Right atrium auricular region (tissue), 2 donors: ENCODE measurements at regions not wholly inside any gene's neighbourhood (a gene's known extent, or its start where the extent isn't known, plus 50 kb on each side); places are given as distances from the start of the nearest gene placed in this dataset.

Experiments used
- DNase-seq: peaks from one replicate; pipeline ENCODE4 v3.0.0-alpha.2; 2019; ENCODE audit warnings: low spot score
- H3K27ac ChIP-seq, 2 donors: fragments of 200-600 bp; sonication (generic); 1 replicate in 1 of 2; 2 replicates in 1 of 2; pipeline ENCODE4 v1.5.1; 2016 to 2019
- H3K27me3 ChIP-seq, 2 donors: fragments of 200-600 bp; sonication (generic); one replicate each; pipeline versions ENCODE4 v1.5.1 to v1.6.0; 2017 to 2019
- H3K36me3 ChIP-seq: fragments of 200-600 bp; sonication (generic); one replicate; pipeline ENCODE4 v1.5.1; 2016
- H3K4me1 ChIP-seq, 2 donors: fragments of 200-600 bp; sonication (generic); one replicate each; pipeline versions ENCODE4 v1.5.1 to v1.6.0; 2017 to 2019
- H3K4me3 ChIP-seq, 2 donors: fragments of 200-600 bp; sonication (generic); 1 replicate in 1 of 2; 2 replicates in 1 of 2; pipeline ENCODE4 v1.5.1; 2017 to 2019; ENCODE audit warnings: mild to moderate bottlenecking in 1 of 2, moderate library complexity in 1 of 2
- H3K9me3 ChIP-seq, 2 donors: fragments of 200-600 bp; sonication (generic); one replicate each; pipeline ENCODE4 v1.5.1; 2019
- CTCF ChIP-seq, 2 donors: fragments of 200-600 bp; sonication (generic); IDR thresholded peaks; one replicate each; pipeline ENCODE4 v1.5.1; 2019; ENCODE audit warnings: antibody characterized with exemption in 2 of 2

- no peak for DNase-seq
- peaks cover 0 to 8% of the 10 kb centered on the region in 2 donors for H3K4me1 ChIP-seq
- H3K9me3 ChIP-seq, result no peaks in the 10 kb centered on the region
- H3K27me3 ChIP-seq, result no peaks in the 10 kb centered on the region
- no peak for TF ChIP-seq CTCF (IDR thresholded peaks at IDR 0.05)
- no peak overlapping the region for H3K4me3 ChIP-seq
- no peaks in the 10 kb centered on the region for H3K36me3 ChIP-seq
- no peak overlapping the region for H3K27ac ChIP-seq
Observed at GRCh38 chr2:217290467-217290866, 430.6 kb upstream of the TNP1 start.

- H3K4me3 ChIP-seq, result no peak overlapping the region
- H3K9me3 ChIP-seq, result no peaks in the 10 kb centered on the region
- H3K4me1 ChIP-seq, result peaks cover 0 to 8% of the 10 kb centered on the region in 2 donors
- no peaks in the 10 kb centered on the region for H3K27me3 ChIP-seq
- peak overlapping the region; percentile 15 to 20 for H3K27ac ChIP-seq
- H3K36me3 ChIP-seq, result no peaks in the 10 kb centered on the region
- TF ChIP-seq CTCF (IDR thresholded peaks at IDR 0.05), result no peak
- DNase-seq, result no peak
Observed at GRCh38 chr2:217289907-217290280, 430.0 kb upstream of the TNP1 start.

- Histone ChIP-seq H3K4me1 (peaks cover 0 to 8% of the 10 kb centered on the region in 2 donors), H3K27ac (peak overlapping the region; percentile 15 to 20), H3K36me3 (no peaks in the 10 kb centered on the region), H3K9me3 (no peaks in the 10 kb centered on the region), H3K4me3 (no peak overlapping the region), H3K27me3 (no peaks in the 10 kb centered on the region)
- TF ChIP-seq CTCF (IDR thresholded peaks at IDR 0.05), result no peak
- no peak for DNase-seq
Observed at GRCh38 chr2:217289177-217289906, 429.5 kb upstream of the TNP1 start.

GRCh38 chr2:217288472-217289063, 428.7 kb upstream of the TNP1 start:
- no peak for DNase-seq
- no peak for TF ChIP-seq CTCF (IDR thresholded peaks at IDR 0.05)
- Histone ChIP-seq H3K4me3 (no peak overlapping the region), H3K9me3 (no peaks in the 10 kb centered on the region), H3K4me1 (peaks cover 0 to 8% of the 10 kb centered on the region in 2 donors), H3K27ac (no peak overlapping the region), H3K36me3 (no peaks in the 10 kb centered on the region), H3K27me3 (no peaks in the 10 kb centered on the region)

- DNase-seq, result no peak
- Histone ChIP-seq H3K27ac (no peak overlapping the region), H3K36me3 (no peaks in the 10 kb centered on the region), H3K9me3 (no peaks in the 10 kb centered on the region), H3K27me3 (no peaks in the 10 kb centered on the region), H3K4me3 (no peak overlapping the region), H3K4me1 (peaks cover 0 to 8% of the 10 kb centered on the region in 2 donors)
- no peak for TF ChIP-seq CTCF (IDR thresholded peaks at IDR 0.05)
Observed at GRCh38 chr2:217286833-217287232, 427.0 kb upstream of the TNP1 start.
